WERI-Rb-1 (cell line): ENCODE measurements at regions not wholly inside any gene's neighbourhood (a gene's known extent, or its start where the extent isn't known, plus 50 kb on each side); places are given as distances from the start of the nearest gene placed in this dataset.

Experiments
- DNase-seq: peaks from one replicate; pipeline ENCODE4 v3.0.0-alpha.2; 2020
- H3K27ac ChIP-seq: fragments of 250-450 bp; sonication (Bioruptor Pico); 2 replicates; pipeline ENCODE4 v1.5.1; 2020; ENCODE audit warnings: mild to moderate bottlenecking, moderate library complexity
- H3K27me3 ChIP-seq: fragments of 250-450 bp; sonication (Bioruptor Pico); 2 replicates; pipeline ENCODE4 v1.5.1; 2021; ENCODE audit warnings: mild to moderate bottlenecking, low read depth, moderate library complexity; ENCODE audit not compliant: insufficient read depth, severe bottlenecking
- H3K36me3 ChIP-seq: fragments of 250-450 bp; sonication (Bioruptor Pico); 2 replicates; pipeline ENCODE4 v1.5.1; 2020; ENCODE audit warnings: mild to moderate bottlenecking, moderate library complexity
- H3K4me3 ChIP-seq: 2 replicates; pipeline ENCODE4 v1.5.1; 2011; ENCODE audit warnings: low read depth, mild to moderate bottlenecking, control low read depth, low read length
- H3K9me3 ChIP-seq: fragments of 250-450 bp; sonication (Bioruptor Pico); 2 replicates; pipeline ENCODE4 v1.5.1; 2021; ENCODE audit warnings: mild to moderate bottlenecking, moderate library complexity; ENCODE audit not compliant: severe bottlenecking
- TF ChIP-seq, protein P1 (sequence below): IDR thresholded peaks from 2 replicates; pipeline ENCODE4 v1.5.1; 2011; ENCODE audit warnings: low read depth, mild to moderate bottlenecking, control low read depth, inconsistent platforms, low read length

DNA sequence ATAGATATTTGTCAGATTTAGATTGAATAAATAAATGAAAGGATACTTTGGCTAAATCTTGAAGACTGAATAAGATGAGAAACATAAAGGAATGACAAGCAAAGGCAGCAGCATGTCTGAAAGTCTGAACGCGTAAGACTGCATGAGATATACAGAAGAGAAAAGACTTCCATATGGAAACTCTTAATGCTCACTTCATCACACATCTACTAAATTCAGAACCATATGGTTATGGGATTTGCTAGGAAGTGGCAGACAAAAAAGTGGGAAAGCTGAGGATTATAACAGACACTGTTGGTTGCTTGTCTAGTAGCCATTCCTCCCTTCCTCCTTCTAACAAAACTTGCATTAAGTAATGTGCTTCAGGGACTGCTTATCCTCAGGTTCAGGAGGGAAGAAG is 446.7 kb downstream of the KCTD12 start:
- no peaks in the 10 kb centered on the region for H3K27me3 ChIP-seq
- no peak overlapping the region for H3K4me3 ChIP-seq
- H3K36me3 ChIP-seq, result no peaks in the 10 kb centered on the region
- TF ChIP-seq, protein P1, sequence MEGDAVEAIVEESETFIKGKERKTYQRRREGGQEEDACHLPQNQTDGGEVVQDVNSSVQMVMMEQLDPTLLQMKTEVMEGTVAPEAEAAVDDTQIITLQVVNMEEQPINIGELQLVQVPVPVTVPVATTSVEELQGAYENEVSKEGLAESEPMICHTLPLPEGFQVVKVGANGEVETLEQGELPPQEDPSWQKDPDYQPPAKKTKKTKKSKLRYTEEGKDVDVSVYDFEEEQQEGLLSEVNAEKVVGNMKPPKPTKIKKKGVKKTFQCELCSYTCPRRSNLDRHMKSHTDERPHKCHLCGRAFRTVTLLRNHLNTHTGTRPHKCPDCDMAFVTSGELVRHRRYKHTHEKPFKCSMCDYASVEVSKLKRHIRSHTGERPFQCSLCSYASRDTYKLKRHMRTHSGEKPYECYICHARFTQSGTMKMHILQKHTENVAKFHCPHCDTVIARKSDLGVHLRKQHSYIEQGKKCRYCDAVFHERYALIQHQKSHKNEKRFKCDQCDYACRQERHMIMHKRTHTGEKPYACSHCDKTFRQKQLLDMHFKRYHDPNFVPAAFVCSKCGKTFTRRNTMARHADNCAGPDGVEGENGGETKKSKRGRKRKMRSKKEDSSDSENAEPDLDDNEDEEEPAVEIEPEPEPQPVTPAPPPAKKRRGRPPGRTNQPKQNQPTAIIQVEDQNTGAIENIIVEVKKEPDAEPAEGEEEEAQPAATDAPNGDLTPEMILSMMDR, result no peak
- H3K9me3 ChIP-seq, result no peaks in the 10 kb centered on the region
- no peak overlapping the region for H3K27ac ChIP-seq
- no peak for DNase-seq

DNA sequence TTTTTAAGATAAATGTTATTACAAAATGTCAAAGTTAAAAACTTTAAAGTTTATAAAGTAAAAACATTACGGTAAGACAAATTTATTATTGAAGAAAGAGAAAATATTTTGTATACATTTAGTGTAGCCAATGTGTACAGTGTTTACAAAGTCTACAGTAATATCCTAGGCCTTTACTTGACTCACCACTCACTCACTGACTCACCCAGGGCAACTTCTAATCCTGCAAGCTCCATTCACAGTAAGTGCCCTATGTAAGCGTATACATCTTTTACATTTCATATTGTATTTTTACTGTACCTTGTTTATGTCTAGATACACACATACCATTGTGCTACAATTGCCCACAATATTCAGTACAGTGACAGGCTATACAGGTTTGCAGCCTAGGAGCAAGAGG is 448.2 kb downstream of the KCTD12 start:
- Histone ChIP-seq H3K9me3 (no peaks in the 10 kb centered on the region), H3K27me3 (no peaks in the 10 kb centered on the region), H3K27ac (no peak overlapping the region), H3K36me3 (no peaks in the 10 kb centered on the region), H3K4me3 (no peak overlapping the region)
- no peak for DNase-seq
- TF ChIP-seq, protein P1, result no peak

DNA sequence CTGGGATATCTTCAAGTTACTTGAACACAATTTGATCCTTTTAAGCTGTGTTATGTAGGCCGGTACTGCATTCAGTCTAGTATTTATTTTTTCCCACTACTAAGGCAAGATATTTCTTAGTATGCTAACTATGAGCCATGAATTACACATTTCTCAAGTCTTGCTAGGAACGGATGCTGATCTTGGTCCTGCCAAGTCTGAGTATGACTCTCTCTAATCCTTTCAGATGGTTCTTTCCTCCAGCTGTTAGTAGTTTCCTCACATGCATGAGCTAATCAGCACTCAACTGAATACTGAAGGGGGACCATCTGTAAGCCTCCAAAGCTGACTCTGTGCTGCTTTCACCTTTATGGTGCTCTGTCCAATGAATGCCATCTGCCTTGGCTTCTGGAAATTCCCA is 460.3 kb downstream of the KCTD12 start:
- Histone ChIP-seq H3K4me3 (no peak overlapping the region), H3K27me3 (no peaks in the 10 kb centered on the region), H3K9me3 (no peaks in the 10 kb centered on the region), H3K27ac (no peak overlapping the region), H3K36me3 (no peaks in the 10 kb centered on the region)
- peak; percentile 15 for DNase-seq
- TF ChIP-seq, protein P1, result no peak

DNA sequence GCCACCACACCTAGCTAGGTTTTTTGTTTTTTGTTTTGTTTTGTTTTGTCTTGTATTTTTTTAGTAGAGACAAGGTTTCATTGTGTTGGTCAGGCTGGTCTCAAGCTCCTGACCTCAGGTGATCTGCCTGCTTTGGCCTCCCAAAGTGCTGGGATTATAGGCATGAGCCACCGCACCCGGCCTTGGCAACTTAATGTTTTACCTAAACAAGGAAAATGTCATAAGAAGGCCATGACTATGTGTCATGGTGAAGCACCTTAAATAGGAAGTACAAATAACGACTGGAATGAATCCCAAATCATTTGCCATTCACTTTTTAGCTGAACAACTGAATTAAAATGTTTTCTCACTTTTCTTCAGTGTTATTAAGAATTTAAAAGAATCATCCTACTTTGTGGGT is 465.2 kb downstream of the KCTD12 start:
- Histone ChIP-seq H3K36me3 (no peaks in the 10 kb centered on the region), H3K9me3 (no peaks in the 10 kb centered on the region), H3K27me3 (no peaks in the 10 kb centered on the region), H3K27ac (no peak overlapping the region), H3K4me3 (no peak overlapping the region)
- no peak for DNase-seq
- TF ChIP-seq, protein P1, result no peak

DNA sequence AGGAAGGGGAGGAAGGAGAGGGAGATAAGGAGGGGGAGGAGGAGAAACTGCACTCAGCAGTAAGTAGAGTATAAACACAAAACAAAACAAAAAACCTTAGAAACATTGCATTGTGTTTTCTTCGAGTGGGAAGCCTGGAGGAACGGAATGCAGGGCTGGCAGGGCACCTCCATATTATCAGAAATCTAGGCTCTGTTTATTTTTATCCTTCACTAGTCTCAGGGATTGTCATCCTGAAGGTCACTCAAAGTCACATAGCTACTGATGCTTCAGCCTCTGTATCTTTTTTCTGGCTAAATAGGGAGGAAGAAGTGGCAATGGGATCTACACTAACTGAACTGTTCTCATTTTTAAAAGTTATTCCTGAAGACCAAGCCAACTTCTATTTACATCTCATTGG is 467.8 kb downstream of the KCTD12 start:
- no peak overlapping the region for H3K27ac ChIP-seq
- H3K4me3 ChIP-seq, result no peak overlapping the region
- TF ChIP-seq, protein P1, result no peak
- H3K36me3 ChIP-seq, result no peaks in the 10 kb centered on the region
- no peaks in the 10 kb centered on the region for H3K9me3 ChIP-seq
- no peak for DNase-seq
- no peaks in the 10 kb centered on the region for H3K27me3 ChIP-seq

DNA sequence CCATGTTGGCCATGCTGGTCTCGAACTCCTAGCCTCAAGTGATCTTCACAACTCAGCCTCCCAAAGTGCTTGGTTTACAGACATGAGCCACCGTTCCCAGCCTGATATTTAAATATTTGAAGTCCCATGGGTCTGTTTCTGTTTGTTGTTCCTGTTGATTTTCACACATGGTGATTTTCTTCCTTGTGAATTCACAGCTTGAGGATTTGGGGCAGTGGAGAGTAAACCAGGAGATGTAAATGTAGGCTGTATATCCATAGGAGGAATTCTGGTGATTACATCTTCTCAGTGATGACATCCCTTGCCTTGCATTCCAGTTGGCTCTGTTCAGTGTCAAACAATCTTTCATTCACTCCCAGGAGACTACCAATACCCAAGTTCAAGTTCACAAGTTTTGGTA is 471.9 kb downstream of the KCTD12 start:
- H3K27ac ChIP-seq, result no peak overlapping the region
- DNase-seq, result no peak
- no peaks in the 10 kb centered on the region for H3K27me3 ChIP-seq
- no peak overlapping the region for H3K4me3 ChIP-seq
- TF ChIP-seq, protein P1, result no peak
- H3K36me3 ChIP-seq, result no peaks in the 10 kb centered on the region
- H3K9me3 ChIP-seq, result no peaks in the 10 kb centered on the region
